NCI-H146 treated with DMSO at 0.1 percent for 48 hours (cell line): ENCODE measurements at regions not wholly inside any gene's neighbourhood (a gene's known extent, or its start where the extent isn't known, plus 50 kb on each side); places are given as distances from the start of the nearest gene placed in this dataset.
A peak's percentile ranks its signal among the peaks of the same experiment; 100 is the strongest.
"Not testable (repeated sequence)": the region's sequence is repeated elsewhere in the genome, so short reads cannot be mapped to it uniquely, and the experiment has no call there.

Source experiments
- DNase-seq: peaks from one replicate; lab custom pipeline; 2025; ENCODE audit not compliant: unreplicated experiment; lab: John Stamatoyannopoulos, UW

DNA sequence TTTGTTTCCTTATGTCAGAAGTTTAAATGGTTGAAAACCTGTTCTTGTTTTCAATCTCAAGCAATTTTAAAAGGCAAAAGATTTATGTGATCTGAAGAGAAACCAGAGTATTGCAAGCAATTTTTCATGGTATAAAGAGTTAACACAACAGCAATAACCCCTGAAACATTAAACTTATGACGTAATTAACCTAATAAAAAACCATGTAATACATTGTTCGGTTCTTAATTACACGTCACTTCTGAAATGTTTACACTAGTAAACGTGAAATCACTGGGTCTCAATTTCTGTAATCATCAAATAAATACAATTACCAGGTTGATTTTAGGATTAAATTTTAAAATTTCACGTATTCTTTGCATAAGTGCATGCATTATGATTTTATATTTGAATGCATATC lies 914.5 kb downstream of the NLGN4X start:
- no peak for DNase-seq

DNA sequence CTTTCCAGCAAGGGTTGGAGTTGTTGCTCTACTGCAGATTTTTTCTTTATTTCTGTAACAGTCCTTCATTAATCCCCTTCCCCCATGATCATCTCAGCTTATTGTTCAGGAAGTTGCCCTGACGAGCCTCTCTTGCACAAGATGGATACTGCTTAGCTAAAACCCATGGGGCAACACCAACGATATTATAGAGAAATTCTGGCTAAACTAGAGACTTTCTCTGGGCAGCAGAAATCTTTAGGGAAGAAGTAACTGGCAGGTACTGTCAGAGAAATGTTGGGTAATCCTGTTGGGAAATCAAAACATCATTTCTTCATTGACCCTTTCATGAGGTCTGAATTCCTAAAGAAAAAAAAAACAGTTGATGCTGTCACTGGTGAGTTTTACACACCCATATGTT lies 921.3 kb downstream of the NLGN4X start:
- DNase-seq: no peak

DNA sequence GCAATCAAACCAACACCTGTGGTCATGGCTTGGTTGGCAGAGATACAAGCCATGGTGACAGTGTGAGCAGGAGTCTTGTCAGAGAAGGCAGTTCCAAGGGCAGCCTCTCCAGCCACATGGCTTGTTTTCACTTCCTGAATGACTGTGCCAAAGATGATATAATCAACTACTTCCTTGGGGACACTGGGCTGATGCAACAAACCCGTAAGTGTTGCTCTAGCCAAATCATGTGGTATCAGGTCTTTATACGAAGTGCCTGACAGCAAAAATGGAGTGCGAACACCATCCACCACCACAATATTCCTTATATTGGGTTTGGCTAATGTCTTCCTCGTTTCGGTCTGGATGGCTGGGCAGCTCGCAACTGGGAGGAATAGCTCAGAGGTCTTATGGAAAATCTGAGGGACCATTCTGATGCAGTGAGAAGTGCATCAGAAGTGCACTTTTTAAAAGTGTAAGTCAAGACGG lies 922.0 kb downstream of the NLGN4X start:
- no peak for DNase-seq

DNA sequence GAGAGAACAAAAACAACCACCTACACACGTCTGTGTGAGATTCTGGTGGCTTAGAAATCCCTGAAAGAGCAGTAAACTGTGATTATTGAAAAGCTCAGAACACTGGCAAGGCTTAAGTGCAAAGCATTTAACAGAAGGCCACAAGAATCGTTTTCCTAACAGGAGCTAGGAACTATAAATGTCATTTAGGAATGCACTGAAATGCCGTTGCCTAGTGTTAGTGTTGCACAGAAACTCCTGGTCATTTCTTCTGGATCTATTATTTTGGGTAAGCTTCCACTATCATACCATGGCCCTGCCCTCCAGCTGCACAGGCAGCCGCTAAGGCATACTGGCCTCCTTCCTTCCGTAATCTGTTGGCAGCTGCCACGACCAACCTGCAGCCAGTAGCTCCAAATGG lies 923.2 kb downstream of the NLGN4X start:
- no peak for DNase-seq

DNA sequence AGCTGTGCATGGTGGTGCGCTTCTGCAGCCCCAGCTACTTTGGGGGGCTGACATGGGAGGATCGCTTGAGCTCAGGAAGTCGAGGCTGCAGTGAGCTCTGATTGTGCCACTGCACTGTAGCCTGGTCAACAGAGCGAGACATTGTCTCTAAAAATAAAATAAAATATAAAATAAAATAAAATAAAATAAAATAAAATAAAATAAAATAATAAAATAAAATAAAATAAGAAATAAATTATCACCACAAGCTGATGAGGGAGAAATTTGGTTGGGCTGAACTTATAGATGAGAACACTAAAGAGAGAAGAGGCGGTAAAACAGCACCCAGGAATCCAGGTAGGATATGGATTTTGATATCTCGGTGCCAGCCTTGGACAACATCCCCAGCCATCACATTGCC lies 933.7 kb downstream of the NLGN4X start:
- DNase-seq: no peak

DNA sequence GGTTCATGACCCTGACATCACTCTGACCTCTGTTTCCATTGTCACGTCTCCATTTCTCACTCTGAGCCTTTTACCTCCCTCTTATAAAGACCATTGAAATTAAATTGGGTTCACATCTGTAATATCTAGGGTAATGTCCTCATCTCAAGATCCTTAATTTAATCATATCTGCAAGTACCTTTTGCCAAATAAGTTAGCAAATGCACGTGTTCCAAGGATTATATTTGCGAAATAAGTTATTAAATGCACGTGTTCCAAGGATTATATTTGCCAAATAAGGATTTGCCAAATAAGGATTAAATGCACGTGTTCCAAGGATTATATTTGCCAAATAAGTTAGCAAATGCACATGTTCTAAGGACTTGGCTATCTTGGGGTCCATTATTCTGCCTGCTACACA lies 938.0 kb downstream of the NLGN4X start:
- DNase-seq: no peak

DNA sequence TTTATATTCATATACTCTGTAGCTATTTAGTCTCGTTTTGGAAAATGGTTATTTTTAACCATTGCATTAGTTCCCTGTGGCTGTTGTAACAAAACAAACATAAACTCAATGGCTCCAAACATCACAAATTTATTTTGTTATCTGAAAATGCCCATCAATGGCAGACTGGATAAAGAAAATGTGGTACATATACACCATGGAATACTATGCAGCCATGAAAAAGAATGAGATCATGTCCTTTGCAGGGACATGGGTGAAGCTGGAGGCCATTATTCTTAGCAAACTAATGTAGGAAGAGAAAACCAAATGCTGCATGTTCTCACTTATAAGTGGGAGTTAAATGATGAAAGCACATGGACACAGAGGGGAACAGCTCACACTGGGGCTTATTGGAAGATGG lies 938.7 kb downstream of the NLGN4X start:
- not testable (repeated sequence) for DNase-seq

DNA sequence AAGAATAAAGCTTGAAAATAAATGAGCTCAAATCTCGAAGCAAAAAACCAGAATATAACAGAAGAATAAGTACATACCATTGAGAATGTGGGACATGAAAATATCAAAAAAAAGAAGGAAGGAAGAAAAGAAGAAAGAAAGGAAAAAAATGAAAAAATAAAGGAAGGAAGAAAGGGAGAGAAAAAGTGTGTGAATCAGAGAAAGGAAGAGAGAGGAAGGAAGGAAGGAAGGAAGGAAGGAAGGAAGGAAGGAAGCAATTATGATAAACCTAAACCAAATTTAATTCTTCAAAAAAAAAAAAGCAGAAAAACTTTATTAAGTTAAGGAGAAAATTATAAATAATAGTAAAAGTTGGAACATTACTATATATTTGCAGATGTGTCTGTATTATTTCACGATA lies 949.8 kb downstream of the NLGN4X start:
- DNase-seq: no peak

DNA sequence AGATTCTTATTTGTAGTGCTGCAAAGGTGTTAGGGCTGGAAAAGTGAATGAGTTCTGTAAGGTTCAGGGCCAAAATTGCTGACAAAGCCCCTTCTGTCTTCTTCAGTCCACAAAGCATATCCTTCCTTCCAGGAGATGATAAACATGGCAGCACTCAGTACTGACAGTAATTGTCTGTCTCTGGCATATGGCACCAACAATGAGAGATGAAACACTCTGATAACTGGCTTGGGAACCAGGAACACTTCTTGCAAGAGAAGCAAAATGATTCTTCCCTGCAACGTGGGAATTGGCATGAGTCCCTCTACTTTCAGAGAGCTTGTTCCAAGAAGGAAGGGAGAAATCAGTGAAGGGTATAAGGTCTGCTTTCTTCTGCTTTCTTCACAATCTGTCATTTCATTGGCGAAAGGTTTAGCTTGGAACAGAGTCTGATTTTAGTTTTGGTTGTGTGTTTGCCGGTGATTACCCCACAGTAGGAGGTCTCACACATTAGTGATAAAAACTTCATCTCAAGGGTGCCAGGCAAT lies 963.3 kb downstream of the NLGN4X start:
- DNase-seq: no peak

DNA sequence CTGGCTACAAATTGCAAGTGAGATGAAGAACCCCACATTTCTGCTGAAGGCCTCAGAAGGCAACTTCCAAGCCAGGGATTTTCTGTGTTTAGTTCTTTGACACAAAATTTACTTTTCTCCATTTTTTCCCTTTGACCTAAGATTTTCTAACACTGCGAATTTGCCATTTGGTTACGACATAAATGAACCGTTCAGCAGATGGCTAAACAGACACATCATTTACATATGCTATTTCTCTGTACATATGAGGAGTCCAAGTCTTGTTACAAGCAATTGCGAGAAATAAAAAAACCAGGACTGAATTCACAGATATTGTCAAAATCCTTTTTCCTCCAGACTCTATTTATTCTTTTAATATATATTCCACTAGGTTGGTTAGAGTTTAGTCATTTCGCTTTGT lies 978.6 kb downstream of the NLGN4X start:
- no peak for DNase-seq

DNA sequence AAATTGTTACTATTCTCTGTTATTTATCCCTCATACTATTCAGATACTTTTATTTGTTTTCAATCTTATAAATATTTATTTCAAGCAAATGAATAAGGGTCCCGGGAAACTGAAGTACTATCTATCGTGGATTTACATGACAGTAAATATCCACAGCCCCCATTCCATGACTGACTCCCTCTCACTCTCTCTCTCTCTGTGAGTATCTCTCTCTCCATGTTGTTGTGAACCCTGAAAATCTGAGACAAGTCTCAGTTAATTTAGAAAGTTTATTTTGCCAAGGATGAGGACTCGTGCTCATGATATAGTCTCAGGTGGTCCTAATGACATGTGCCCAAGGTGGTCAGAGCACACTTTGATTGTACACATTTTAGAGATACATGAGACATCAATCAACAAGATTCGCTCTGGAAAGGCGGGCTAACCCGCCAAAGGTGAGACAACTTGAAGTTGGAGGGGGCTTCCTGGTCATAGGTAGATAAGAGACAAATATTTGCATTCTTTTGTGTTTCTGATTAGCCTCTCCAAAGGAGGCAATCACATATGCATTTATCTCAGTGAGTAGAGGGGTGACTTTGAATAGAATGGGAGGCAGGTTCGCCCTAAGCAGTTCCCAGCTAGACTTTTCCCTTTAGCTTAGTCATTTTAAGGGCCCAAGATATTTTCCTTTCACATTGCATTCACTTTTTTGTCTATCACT lies 986.4 kb downstream of the NLGN4X start:
- no peak for DNase-seq

DNA sequence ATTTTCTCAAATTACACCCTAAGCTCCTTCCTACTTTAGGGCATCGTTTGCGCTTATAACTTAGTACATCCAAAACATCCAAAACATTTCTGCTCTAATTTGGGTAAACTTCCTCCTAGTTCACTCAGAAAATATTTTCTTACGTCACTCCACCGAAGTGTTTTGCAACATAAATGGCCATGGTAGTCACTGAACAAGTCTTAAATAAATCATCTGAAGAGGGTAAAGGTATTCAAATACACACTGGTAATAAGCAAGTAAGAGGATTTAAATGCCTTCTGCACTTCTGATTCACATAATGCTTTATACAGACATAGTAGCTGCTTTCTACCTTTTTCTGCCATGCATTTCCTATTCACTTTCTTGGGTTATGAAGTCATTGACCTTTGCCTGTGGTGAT lies 991.9 kb downstream of the NLGN4X start:
- no peak for DNase-seq

DNA sequence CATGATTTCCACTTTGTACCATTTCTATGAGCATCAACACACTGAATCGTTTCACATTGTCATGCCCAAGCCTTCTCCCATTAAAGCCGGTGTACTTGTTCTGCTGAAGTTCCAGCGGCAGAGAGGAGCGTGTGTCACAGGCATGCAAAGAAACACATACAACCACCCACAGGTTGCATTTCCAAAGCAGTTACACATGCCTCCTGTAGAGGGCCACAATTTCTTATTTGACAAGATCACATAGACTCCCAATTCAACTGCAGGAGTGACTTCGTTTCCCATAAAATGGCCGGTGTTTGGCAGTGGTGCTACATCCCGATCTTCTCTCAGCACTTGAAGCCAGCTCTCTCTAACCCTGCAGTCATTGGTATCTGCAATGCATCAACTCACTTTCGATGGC lies 992.6 kb downstream of the NLGN4X start:
- peak; percentile 34 for DNase-seq

DNA sequence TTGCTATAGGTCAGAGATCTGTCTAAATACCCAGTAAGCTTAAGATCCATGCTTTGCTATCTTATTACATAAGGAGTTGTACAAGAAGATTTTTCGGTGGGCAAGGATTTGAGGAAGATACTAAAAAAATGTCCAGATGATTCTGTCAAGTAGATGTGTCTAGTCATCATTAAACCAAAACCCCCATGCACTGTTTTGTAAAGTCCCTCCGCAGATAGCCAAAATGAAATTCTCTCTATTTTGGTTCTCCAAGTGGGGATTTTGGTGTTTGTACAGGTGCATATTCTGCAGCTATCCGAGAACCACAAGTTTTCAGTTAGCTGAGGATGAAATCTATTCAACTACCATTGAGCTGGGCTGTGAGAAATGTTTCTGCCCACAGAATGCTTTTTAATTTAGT lies 994.8 kb downstream of the NLGN4X start:
- DNase-seq: no peak

DNA sequence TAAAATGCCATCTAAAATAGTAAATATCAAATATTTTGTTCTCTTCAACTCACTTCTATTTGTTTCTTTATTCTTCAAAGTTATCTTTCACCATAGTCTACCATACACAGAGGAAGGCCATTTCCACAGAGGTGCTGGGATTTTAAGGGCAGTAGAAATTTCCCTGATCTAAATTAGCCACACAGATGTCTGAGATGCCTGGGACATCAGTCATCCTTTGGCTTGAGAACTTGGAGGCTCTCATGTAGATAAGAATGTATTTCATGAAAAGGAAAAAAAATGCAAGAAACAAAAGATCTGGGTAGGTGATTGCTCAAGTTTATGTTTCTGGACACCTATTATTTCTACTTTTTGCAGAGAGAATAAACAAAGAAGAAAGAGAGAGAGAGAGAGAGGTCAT lies 1008.2 kb downstream of the NLGN4X start:
- no peak for DNase-seq

DNA sequence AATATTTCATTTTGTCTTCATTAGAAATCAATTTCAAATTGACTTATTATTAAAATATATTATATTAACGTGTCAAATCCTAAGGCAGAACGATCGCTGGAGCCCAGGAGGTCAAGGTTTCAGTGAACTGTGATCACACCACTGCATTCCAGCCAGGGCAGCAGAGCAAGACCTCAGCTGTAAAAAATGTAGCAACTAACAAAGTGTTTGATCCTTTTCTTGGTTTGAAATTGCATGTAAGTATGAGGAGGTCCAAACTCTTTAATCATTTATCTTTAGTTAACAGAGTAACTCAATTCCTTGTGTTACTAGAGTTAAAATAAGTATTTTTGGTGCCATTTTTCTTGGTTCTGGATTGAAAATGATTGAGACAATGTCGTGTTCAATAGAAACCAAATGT lies 1033.9 kb downstream of the NLGN4X start:
- no peak for DNase-seq

DNA sequence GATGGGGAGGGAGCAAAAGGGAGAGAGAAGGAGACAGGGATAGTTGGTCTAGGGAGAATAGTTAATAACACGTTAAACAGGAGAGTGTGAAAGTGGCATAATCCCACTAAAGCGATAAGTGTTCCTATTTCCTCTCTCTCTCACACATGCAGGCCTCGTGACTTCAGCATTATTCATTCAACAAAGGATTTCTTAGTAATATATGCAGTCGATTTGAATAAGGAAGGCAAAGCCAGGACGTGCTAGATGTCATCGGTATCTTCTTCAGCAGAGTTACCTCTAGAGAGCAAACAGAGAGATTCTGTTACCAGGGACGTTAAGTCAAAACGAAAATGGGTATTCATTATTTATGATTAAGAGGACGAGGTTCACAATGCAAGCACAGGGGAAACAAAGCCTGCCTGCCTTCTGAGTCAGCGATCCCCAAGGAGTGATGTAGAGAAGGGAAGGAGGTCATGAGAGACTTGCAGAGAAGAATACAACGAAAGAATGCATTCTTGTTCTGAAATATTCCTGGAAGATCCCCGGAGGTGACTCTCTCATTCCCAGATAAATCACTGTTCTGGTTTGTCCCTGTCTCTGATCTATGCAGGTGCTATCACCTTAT lies 1048.4 kb downstream of the NLGN4X start:
- no peak for DNase-seq

DNA sequence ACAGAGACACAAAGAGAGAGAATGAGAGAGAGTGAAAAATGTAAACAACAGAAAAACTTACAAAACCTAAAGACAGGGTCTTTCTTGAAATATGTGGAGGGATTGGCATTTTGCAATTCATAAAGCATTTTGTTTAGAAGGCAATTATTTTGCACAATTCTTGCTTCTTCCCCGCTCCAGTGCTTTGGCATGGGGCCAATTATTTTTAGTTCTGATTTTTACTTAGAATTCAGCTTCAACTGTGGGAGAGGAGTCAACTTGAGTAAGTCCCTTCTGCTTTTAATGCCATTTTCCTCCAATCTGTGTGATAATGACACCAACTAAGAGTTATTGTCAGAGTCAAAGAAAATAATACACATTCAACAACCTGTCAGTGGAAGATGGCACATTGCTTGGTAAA lies 1051.9 kb downstream of the NLGN4X start:
- no peak for DNase-seq

DNA sequence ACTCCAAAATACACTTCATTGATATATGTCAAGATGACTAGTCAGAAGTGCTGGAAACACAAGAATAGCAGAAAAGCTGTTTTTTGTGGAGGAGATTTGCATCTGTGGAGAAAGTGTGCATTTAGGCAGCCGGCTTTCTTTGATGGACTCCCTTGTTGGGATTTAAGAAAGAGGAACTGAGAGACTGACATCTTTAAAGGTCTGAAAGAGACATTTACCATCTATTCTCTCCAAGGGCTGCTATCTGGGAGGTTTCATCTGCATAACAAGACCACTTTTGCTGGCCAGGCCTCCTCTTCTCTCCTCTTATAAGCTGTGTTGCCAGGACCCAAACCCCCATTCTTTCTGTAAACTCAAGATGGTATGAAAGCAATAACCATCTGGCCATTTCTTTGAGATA lies 1065.0 kb downstream of the NLGN4X start:
- no peak for DNase-seq

DNA sequence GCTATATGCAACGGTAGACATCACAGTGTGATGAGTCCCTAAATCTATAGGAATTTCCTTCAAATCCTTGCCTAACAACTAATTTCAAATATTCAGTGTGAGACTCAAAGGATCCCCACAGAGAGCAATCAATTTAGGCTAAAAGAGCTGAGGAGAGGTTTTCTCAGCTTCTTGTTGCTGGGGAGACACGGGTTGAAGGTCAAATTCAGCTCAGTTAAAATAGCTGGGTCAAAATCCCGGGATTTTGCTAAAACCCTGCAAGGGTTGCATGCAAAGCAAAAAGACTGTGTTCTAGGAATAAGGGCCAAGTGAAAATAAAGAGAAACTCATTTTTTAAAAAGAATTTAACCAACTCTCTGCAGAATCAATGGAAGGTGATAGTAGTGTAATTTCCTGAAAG lies 1073.4 kb downstream of the NLGN4X start:
- no peak for DNase-seq

DNA sequence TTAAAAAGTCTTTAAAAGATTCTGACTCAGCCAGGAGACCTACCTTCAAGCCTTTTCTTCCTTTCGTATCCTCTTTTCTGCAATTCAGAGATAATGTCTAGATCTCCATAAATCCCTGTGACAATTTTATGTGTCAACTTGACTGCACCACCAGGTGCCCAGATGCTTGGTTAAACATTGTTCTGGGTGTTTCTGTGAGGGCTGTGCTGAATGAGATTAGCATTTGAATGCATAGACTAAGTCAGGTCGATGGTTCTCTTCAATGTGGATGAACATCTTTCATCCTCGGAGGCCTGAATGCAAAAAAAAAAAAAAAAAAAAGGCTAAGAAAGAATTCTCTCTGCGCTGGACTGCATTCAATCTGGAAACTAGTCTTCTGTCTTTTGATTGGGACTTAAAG lies 1082.7 kb downstream of the NLGN4X start:
- DNase-seq: no peak

DNA sequence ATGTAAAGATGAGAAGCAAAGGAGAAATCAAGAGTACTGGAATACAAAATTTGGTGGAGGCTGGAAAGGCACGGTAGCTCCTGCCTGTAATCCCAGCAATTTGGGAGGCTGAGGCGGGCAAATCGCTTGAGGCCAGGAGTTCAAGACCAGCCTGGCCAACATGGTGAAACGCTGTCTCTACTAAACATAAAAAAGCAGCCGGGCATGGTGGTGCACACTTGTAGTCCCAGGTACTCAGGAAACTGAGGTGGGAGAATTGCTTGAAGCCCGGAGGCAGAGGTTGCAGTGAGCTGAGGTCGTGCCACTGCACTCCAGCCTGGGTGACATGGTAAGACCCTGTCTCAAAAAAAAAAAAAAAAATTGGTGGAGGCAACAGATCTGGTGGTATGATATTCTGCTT lies 1086.0 kb downstream of the NLGN4X start:
- no peak for DNase-seq

DNA sequence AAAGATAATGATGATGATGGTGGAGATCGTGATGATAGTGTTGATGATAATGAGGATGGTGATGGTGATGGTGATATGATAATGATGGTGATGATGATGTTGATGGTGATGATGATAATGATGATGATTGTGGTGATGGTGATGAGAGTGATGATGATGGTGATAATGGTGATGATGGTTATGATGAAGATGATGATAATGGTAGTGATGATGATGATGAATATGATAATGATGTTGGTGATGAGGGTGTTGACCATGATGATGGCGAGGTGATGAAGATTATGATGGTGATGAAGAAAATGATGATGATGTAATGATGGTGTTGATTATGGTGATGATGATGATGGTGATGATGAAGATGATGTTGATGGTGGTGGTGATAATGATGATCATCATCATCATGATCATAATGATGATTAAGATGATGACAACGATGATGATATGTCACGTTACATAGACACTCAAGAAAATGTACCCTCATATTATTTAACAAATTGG lies 1106.4 kb downstream of the NLGN4X start:
- DNase-seq: no peak
